HG03342 (cell line): ENCODE measurements at regions not wholly inside any gene's neighbourhood (a gene's known extent, or its start where the extent isn't known, plus 50 kb on each side); places are given as distances from the start of the nearest gene placed in this dataset.

Source experiments
- ATAC-seq: cut with Tn5 transposase; IDR thresholded peaks from one replicate; pipeline ENCODE4 v1.9.1; 2021; ENCODE audit warnings: mild to moderate bottlenecking, moderate library complexity; ENCODE audit not compliant: unreplicated experiment

DNA sequence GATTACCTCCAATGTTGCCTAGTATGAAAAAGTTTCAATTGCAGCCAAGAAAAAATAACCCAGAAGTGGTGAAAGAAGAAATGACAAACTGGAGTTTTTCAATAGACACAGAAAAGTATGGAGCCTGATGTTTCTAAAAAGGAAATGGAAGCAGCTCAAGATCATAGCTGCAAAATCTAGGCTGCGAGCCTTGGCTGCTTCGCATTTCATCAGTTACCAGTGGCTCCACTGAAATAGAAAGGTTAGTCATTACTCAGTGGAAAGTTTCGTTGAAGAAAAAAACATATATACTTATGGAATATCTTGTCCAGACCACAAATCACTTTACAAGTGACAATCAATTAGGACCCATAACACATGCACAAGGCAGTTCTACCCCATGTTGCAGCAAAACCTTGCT is 206.8 kb upstream of the SOX9 start:
- no peak for ATAC-seq

DNA sequence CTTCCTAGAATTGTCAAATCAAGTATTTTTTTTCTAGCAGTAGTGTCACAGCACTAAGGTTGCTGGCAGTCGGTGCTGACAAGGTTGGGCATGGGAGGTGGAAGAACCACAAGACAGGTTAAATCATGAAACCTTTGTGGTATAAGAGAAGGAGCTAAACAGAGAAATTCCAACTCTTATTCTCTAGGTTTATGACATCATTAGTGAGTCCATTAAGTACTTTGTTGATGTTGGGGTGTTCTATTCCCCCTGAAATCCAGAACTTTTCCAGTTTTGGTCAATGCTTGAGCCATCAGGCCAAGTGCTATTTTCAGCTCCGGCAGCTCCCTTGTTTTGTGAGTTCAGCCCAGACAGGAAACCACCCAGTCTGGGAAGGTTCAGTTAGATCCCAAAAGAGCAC is 206.0 kb upstream of the SOX9 start:
- ATAC-seq = no peak

DNA sequence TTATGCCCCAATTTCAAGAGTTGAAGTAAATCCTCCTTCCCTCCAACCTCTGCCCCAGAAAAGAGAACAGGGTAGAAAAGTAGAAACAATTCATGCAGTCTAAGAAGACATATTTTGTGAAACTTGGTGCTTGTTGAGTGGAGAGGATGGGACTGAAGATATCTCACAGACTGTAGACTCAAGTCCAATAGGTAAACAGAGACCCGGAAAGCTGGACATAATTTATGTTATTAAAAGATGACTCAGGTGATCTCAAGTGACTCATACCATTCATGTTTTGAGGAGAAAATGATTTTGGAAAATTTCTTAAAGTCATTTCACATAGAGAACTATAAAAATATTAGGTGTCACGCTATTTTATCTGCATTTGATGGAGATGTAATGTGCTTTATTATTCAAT is 203.1 kb upstream of the SOX9 start:
- no peak for ATAC-seq

DNA sequence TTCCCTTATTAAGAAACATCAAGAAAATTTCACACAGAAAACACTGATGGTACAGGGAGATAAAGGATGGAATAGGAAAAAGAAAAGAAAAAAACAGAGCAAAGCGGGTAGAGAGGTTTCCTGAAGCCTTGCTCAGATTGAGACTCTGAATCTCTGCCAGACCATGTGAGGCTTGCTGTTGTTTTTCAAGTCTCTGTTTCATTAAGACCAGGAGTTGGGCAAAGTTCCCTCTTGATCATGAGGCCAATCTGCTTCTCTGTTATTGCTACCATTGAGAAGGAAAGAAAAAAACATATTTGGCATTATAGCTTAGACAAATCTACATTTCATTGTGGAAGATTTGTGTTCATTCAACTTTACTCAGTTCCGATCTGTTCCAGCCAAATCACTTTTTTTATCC is 201.6 kb upstream of the SOX9 start:
- no peak for ATAC-seq

DNA sequence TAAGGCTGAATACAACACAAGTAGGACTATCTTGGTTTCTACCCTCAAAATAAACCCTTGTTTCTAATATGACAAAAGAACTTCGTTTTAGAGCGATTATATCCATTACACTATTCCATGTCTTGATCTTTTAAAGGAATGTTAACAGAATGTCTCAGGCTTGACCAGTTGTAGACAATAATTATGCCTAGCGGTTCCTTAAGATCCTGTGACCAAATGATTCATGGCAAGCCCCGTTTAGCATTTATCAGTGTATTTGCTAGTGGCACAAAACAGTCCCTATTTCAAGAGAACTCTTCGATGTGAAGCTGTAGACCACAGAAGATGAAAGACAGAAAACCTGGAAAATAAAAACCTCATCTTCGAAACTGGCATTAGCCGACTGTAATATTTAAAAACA is 200.9 kb upstream of the SOX9 start:
- no peak for ATAC-seq

DNA sequence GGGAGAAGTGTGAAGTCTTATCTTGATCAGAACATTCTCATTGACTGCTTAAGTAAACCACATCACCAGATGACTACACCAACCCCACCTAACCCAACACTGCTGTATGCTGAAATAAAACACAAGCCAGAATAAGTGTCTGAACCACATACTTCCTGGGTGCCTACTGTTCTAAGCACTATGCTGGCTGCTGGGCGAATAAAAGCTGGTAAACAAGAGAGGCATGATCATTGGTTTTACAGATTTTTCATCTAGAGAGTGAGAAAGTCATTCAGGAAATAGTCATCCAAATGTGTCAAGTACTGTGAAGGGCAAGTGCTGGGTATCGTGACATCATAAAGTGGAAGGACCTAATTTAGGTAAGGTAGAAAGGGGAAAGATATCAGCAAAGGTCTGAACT is 199.0 kb upstream of the SOX9 start:
- ATAC-seq = no peak

DNA sequence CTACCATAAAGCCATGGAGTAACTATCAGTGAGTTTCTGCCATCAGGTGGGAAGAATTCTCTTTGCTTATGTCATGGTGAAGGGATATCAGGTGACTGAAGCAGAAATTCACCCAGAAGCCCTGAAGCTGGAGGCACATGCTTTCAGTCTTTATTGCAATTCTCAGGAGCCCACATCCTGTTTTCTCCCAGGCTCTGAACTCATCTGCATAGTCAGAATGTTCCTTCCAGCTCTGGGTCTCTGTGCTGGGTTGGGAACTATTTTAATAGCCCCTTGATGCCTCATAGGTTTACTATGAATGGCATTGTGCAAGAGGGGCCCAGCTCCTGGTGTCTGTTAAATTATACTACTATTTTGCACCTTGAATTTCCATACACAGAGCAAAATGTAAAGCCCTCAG is 198.4 kb upstream of the SOX9 start:
- ATAC-seq = no peak

DNA sequence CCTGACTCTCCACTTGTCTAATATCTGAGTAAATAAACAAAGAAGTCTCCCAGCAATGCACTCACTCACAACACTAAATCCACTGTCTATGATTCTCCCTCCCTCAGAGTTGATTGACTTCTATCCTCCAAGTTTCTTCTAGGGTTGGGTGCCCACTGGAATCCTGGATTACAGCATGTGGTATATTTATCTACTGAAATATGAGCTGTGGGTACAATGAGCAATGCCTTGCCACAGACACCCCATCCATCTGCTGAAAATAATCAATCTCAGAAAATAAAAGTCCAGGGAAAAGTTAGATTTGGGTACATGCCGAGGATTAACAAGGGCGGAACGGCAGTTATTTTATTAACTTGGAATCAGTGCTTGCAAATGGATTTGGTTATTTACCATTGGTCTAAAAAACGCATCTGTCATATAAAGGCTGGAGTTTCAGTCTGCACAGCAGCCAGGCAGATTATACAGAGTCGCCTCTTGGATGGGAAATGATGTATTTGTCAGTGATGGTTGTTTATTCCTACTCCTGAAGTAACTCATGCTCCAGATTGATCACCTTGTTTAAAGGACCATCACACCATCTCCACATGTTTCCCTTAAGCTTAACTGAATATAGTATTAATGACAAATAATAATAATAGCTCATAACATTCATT is 193.9 kb upstream of the SOX9 start:
- no peak for ATAC-seq

DNA sequence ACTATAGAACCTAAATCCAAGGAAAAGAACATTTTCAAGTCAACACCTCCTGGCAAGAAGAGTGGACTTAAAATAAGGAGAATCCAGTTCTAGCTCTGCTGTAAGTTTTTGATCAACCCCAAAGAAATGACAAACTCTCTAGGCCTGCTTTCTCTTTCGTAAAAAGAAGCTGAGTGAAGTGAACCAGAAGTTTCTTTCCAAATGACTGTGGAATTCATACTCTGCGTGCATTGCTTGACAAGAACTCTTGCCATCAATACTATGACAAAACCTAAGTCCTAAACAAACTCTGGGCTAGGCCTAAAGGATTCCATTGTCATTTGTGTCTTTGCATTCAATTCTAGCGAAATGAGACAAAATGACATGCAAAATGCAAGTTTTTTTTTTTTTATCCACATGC is 187.5 kb upstream of the SOX9 start:
- no peak for ATAC-seq

DNA sequence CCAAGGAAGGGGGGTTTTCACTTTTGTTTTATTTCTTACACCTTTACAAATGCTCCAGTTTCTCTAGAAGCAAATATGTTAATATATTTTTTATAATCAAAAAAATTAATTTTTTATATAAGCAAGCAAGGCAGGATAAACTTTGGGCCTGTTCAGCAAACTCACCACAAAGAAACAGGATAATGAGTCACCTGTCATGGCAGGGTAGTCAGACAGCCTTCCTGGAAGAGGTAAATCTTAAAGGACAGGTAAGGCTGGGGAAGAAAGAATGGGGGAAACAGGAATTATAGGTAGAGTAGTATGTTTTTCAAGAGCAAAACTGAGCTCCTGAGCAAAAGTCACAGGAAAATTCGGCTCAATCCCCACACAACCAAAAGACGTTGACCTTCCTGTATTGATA is 186.3 kb upstream of the SOX9 start:
- no peak for ATAC-seq

DNA sequence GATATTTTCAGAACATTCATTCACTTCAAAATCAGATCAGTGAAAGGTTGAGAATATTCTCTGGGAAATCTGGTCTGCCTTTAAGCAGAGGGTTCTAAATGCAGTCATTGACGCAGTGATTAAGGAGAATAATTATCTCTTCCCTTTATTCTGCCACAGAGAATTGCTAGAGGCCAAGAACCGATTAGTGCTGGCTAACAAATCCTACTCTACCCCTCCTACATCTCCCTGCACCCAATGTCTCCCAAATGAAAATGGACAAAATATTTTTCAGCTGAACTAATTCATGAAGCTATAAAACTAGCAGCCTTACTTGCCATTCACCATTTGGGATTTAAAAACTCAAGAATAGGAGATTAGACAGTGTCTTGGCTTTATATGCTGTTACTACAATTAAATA is 185.5 kb upstream of the SOX9 start:
- ATAC-seq = no peak

DNA sequence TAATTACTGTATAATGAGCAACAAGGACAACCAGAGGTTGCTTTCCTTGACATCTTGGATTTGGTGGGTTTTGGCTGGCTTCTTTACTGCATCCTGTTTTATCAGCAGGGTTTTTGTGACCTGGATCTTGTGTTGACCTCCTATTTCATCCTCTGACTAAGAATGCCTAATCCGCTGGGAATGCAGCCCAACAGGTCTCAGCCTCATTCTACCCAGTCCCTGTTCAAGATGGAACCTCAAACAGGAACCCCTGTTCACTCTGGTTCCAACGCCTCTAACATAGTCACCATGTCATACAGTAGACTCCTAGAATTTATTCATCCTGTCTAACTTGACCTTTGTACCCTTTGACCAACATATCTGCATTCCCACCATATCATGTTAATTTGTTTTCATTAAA is 183.8 kb upstream of the SOX9 start:
- ATAC-seq = no peak

DNA sequence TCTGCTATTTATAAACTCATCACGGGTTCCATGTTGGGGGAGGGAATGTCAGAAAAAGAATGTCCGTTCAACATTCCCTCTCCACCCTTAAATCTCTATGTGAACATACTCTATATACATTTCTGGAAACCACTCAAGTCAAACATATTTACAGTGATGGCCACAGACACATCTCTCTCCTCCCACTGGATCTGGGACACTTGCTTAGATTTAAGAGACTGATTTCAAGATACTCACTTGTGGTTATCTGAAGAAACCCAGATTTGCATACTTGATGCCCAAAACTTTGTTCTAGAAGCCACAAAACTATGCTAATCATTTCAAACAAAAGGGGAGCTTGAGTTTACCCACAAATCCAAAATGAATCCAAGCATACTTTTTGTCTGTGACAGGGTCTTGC is 182.9 kb upstream of the SOX9 start:
- no peak for ATAC-seq

DNA sequence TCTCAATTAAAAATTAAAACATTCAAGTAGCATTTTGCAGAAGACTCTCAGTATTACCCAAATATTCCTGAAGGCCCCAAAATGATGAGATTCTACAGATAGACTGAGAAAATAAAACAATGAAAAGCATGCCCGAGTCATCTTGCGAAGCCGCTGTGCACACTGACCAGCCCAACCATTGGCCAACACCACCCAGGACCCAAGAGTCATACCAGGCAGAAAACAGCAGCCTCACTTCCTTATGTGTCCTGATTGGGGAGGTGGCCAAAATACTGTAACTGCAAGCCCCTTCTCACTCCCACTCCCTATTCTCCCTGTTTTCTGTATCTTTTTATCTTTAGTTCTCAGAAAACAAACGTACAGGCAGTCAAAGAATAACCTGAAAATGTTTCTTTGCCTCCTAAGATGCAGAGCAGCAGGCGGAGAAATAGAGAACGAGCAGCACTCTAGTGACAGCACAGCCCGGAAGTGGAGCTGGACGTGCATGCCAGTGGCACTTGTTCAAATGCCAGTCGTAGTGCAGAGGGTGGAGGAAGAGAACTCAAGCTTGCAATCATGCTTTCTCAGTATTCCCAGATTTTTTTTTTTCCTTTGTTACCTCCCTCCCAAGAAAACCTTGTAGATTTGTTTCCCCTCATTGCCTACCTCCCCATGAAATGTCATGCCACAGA is 182.3 kb upstream of the SOX9 start:
- no peak for ATAC-seq

DNA sequence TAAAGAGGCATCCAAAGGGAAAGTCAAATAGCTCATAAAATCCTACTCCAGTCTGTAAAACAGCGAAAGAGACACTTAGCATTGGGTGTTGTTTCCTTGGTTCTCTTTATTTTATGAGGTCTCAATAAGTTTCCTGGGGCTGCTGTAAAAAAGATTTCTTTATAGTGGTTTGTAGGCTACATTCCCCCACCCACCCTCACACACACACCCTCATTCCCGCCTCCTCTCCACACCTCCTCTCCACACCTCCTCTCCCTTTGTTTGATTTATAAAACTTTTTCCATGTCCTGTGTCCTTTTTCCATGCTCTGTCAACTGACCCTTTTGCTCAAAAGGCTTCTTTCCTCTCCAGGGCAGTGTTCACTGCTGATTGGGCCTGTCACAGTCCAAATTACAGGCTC is 178.9 kb upstream of the SOX9 start:
- no peak for ATAC-seq

DNA sequence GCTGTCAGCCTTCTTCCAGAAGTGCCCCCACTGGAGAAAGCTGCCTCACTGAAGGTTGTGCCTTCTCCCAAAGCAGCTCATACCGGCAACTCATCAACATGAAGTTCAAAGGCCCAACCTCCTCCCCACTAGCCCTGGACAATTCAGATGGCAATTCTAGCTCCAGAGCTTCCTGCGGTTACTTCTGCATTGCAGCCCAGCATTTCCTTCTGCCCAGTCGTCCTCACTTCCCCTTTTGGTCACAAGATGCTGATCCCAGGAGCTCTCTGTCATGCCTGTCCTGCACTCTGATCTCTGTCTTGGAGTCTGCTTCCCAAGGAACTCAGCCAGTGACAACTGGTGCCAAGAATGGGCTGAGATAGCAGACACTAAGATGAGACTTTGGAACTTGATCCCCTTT is 178.2 kb upstream of the SOX9 start:
- ATAC-seq = no peak

DNA sequence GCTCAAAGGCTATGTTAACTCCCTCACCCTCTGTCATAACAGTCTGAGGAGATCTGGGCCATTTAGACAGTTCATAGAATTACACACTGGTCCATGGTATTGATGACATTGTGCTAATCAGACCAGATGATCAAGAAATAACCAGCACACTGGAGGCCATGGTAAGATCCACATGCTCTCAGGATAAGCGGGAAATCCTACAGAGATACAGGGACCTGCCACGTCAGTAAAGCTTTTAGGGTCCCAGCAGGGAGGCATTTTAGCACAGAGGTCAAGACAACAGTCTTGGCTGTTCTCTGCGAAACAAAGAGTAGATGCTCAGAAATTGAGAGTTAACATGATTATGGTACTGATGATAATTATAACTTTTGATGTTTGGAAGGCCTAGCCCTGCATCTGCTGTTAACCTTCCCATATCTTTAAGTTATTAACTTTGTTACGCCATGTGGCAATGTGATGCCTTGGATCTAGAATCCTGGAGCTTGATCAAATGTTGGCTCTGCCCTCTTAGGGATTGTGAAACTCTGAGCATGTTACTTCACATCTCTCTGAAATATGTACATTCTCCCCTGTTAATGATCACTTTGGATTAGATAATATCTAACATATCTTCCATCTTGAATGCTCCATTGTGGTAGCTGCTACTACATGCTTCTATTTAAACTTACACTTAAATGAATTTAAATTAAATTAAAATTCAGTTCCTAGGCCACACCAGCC is 172.0 kb upstream of the SOX9 start:
- no peak for ATAC-seq

DNA sequence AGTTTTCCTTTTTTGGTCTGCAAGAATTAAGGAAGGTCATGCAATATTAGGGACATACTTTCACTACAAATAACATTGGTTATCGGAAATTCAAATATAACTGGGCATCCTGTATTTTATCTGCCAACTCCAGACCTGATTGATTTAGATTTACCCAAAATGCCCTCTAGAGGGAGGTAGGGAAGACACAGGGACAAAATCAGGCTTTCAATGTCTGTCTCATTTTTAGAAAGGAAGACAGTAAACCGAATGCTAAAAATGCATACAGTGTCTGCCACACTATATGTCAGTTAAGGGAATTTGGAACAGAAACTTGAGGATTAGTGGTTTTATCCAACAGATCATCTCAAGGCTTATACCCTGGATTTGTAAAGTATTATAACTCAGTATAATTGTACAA is 161.7 kb upstream of the SOX9 start:
- ATAC-seq = no peak

DNA sequence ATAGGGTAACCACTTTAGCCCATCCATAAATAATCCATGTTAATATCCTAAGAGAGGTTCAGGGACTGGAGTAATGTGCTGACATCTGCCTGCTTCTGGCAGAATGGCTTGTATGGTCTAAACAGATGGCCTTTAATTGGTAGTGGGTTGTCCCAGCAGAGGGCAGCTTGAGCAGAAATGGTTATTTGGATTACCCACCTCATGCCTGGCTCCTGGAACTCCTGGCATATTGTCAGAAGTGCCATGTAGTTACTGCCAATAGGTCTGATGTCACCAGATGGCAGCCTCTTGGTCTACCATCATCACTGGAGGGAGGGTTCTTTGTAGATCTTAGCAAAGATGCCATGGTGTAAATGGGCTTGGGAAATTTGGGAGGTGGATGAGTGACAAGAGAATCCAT is 157.5 kb upstream of the SOX9 start:
- no peak for ATAC-seq

DNA sequence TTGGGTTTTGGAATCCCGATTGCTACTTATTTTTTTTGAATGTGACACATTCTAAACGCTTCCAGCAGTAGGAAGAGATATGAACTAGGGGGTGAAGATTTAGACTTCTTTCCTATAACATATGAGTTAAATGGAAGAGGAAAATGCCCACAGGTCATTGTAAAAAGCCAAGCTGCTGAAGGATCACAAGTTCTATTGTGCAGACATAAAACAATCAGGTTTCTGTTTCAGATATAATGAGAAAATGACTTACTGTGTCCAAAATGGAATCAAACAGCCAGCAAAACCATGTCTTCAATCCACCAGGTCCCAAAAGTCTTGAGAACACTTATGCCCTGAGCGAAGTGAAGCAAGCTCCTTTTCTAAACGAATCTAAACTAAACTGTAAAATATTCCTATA is 157.0 kb upstream of the SOX9 start:
- ATAC-seq = no peak

DNA sequence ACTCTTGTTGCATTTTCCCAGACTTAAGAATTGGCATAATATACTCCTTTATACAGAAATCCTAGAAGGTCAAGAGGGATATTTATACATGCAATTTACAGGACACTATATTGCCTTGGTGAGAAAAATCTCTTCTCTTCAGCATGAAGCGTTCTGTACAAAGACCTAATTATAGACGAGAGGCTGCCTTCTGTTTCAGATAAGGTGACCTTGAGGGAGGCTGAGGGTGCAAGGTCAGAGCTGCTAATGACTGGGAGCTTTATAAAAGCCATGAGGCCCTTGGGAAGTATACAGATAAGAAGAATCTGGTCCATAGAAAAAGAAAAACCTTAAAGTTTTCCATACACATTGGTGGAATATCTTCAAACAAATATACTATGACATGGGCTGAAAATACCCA is 156.3 kb upstream of the SOX9 start:
- no peak for ATAC-seq

DNA sequence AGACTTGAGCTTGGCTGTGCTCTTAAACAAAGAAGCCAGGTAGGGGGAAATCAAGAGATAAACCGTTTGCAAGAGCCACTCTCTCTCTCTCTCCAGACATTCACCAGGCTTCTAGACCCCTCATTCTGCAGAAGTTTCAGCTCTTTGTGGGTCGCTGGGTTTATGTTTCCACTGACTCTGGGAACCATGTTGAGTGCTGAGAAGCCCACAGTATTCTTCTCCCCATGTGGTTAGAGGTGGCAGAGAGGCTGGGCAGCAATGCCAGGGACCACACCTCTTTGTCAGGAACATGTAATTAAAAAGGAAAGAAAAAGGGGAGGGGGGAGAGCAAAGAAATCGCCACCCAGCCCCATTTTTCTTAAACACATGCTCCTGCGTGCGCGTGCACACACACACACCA is 154.8 kb upstream of the SOX9 start:
- no peak for ATAC-seq
